Chondrocyte (in vitro differentiated cells): ENCODE measurements at regions not wholly inside any gene's neighbourhood (a gene's known extent, or its start where the extent isn't known, plus 50 kb on each side); places are given as distances from the start of the nearest gene placed in this dataset.

Source experiments
- DNase-seq: peaks from one replicate; pipeline ENCODE4 v3.0.0; 2021; ENCODE audit warnings: mixed read lengths, low spot score
- H3K27ac Mint-ChIP-seq: one replicate; pipeline ENCODE4 v1.8.0; 2021; ENCODE audit warnings: mild to moderate bottlenecking, moderate library complexity, mixed read lengths; ENCODE audit not compliant: unreplicated experiment
- H3K27me3 Mint-ChIP-seq: 2 replicates; pipeline ENCODE4 v1.8.0; 2021; ENCODE audit warnings: low read depth, mixed read lengths
- H3K36me3 Mint-ChIP-seq: 2 replicates; pipeline ENCODE4 v1.8.0; 2021; ENCODE audit warnings: low read depth, mixed read lengths
- H3K4me1 Mint-ChIP-seq: 2 replicates; pipeline ENCODE4 v1.8.0; 2021; ENCODE audit warnings: low read depth, mild to moderate bottlenecking, mixed read lengths
- H3K4me3 Mint-ChIP-seq: one replicate; pipeline ENCODE4 v1.8.0; 2021; ENCODE audit warnings: mild to moderate bottlenecking, moderate library complexity, mixed read lengths; ENCODE audit not compliant: unreplicated experiment
- H3K9me3 Mint-ChIP-seq: 2 replicates; pipeline ENCODE4 v1.8.0; 2021; ENCODE audit warnings: low read depth, mixed read lengths
- TF ChIP-seq, protein P1 (sequence below): fragments of 200-600 bp; sonication (generic); IDR thresholded peaks from 2 replicates; pipeline ENCODE4 v1.5.0; 2021; ENCODE audit warnings: antibody characterized with exemption, mild to moderate bottlenecking, moderate library complexity

DNA sequence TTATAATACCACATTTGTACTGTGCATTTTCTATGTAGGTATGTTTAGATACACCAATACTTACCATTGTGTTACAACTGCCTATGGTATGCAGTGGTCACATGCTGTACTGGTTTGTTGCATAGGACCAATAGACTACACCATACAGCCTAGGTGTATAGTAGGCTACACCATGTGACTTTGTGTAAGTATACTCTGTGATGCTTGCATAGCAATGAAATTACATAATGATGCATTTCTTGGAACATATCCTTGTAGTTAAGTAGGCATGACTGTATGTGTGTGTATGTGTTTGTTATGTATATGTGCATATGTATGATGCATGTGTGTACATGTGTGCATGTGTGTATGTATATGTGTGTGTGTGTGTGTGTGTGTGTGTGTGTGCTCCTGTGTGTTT, 157.6 kb downstream of the TDRD15 start:
- Mint-ChIP-seq H3K9me3 (no peaks in the 10 kb centered on the region), H3K27me3 (peaks cover 32% of the 10 kb centered on the region), H3K27ac (no peak overlapping the region), H3K36me3 (no peaks in the 10 kb centered on the region), H3K4me3 (no peak overlapping the region), H3K4me1 (no peaks in the 10 kb centered on the region)
- no peak for DNase-seq
- TF ChIP-seq, protein P1, sequence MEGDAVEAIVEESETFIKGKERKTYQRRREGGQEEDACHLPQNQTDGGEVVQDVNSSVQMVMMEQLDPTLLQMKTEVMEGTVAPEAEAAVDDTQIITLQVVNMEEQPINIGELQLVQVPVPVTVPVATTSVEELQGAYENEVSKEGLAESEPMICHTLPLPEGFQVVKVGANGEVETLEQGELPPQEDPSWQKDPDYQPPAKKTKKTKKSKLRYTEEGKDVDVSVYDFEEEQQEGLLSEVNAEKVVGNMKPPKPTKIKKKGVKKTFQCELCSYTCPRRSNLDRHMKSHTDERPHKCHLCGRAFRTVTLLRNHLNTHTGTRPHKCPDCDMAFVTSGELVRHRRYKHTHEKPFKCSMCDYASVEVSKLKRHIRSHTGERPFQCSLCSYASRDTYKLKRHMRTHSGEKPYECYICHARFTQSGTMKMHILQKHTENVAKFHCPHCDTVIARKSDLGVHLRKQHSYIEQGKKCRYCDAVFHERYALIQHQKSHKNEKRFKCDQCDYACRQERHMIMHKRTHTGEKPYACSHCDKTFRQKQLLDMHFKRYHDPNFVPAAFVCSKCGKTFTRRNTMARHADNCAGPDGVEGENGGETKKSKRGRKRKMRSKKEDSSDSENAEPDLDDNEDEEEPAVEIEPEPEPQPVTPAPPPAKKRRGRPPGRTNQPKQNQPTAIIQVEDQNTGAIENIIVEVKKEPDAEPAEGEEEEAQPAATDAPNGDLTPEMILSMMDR: no peak

GRCh38 chr2:21281791-21282514, 158.2 kb downstream of the TDRD15 start:
- H3K36me3 Mint-ChIP-seq: no peaks in the 10 kb centered on the region
- H3K9me3 Mint-ChIP-seq: no peaks in the 10 kb centered on the region
- H3K27me3 Mint-ChIP-seq: peaks cover 32% of the 10 kb centered on the region
- no peaks in the 10 kb centered on the region for H3K4me1 Mint-ChIP-seq
- H3K4me3 Mint-ChIP-seq: no peak overlapping the region
- TF ChIP-seq, protein P1: no peak
- no peak for DNase-seq
- H3K27ac Mint-ChIP-seq: no peak overlapping the region

DNA sequence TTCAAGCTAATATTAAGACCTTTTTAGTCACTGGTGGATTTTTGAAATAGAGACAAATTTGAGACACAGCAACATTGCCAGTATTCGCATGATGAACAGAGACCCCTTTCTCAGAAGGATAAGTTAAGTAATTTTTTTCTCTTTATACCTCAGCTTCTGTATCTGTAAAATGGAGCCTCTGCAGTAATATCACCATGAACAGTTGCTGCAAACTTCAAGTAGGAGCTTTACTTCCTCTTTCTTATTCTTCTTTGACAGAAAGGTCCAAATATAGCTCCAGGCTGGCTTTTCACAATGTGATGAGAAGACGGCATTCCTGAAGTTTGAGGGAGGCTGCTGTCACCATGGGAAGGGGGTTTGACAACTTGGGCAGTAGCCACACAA, 158.7 kb downstream of the TDRD15 start:
- no peaks in the 10 kb centered on the region for H3K4me1 Mint-ChIP-seq
- no peaks in the 10 kb centered on the region for H3K36me3 Mint-ChIP-seq
- H3K9me3 Mint-ChIP-seq: no peaks in the 10 kb centered on the region
- TF ChIP-seq, protein P1: no peak
- H3K4me3 Mint-ChIP-seq: no peak overlapping the region
- no peak for DNase-seq
- peaks cover 32% of the 10 kb centered on the region for H3K27me3 Mint-ChIP-seq
- no peak overlapping the region for H3K27ac Mint-ChIP-seq

GRCh38 chr2:21288299-21288698, 164.5 kb downstream of the TDRD15 start:
- DNase-seq: no peak
- H3K4me3 Mint-ChIP-seq: no peak overlapping the region
- peaks cover 4% of the 10 kb centered on the region for H3K27me3 Mint-ChIP-seq
- TF ChIP-seq, protein P1: no peak
- H3K27ac Mint-ChIP-seq: no peak overlapping the region
- H3K9me3 Mint-ChIP-seq: no peaks in the 10 kb centered on the region
- H3K4me1 Mint-ChIP-seq: peaks cover 25% of the 10 kb centered on the region
- H3K36me3 Mint-ChIP-seq: no peaks in the 10 kb centered on the region

- TF ChIP-seq, protein P1: no peak
- H3K9me3 Mint-ChIP-seq: no peaks in the 10 kb centered on the region
- H3K27ac Mint-ChIP-seq: no peak overlapping the region
Measured at GRCh38 chr2:21288739-21289520, 165.2 kb downstream of the TDRD15 start.

More at GRCh38 chr2:21288739-21289520, 165.2 kb downstream of the TDRD15 start:
- peaks cover 25% of the 10 kb centered on the region for H3K4me1 Mint-ChIP-seq
- no peaks in the 10 kb centered on the region for H3K36me3 Mint-ChIP-seq
- DNase-seq: no peak
- H3K4me3 Mint-ChIP-seq: no peak overlapping the region
- peaks cover 4% of the 10 kb centered on the region for H3K27me3 Mint-ChIP-seq
